Astrocyte (in vitro differentiated cells and primary cell): ENCODE measurements at regions not wholly inside any gene's neighbourhood (a gene's known extent, or its start where the extent isn't known, plus 50 kb on each side); places are given as distances from the start of the nearest gene placed in this dataset.

Experiments
- DNase-seq: peaks from one replicate; pipeline ENCODE4 v3.0.0-alpha.2; 2010; ENCODE audit warnings: low read depth
- FAIRE-seq: peaks from 2 replicates; lab custom pipeline; 2011; peaks lifted over from hg19 to GRCh38; lab: Jason Lieb, UNC
- H2AFZ ChIP-seq: 2 replicates; pipeline ENCODE4 v1.6.0; 2012; ENCODE audit warnings: low read depth, low read length, inconsistent platforms
- H3K27ac ChIP-seq: 2 replicates; pipeline ENCODE4 v1.5.1; 2011; ENCODE audit warnings: low read depth, low read length, inconsistent platforms
- H3K27me3 ChIP-seq: 2 replicates; pipeline ENCODE4 v1.6.0; 2011; ENCODE audit warnings: low read length, inconsistent platforms; ENCODE audit not compliant: insufficient read depth
- H3K36me3 ChIP-seq: 2 replicates; pipeline ENCODE4 v1.5.1; 2011; ENCODE audit warnings: low read length, inconsistent platforms; ENCODE audit not compliant: insufficient read depth
- H3K4me1 ChIP-seq: 2 replicates; pipeline ENCODE4 v1.5.1; 2011; ENCODE audit warnings: low read length, inconsistent platforms; ENCODE audit not compliant: insufficient read depth
- H3K4me2 ChIP-seq: 2 replicates; pipeline ENCODE4 v1.6.0; 2012; ENCODE audit warnings: low read length, inconsistent platforms
- H3K4me3 ChIP-seq: 2 replicates; pipeline ENCODE4 v1.5.1; 2011; ENCODE audit warnings: low read depth, mild to moderate bottlenecking, low read length, inconsistent platforms; ENCODE audit not compliant: insufficient read depth
- H3K79me2 ChIP-seq: 2 replicates; pipeline ENCODE4 v1.6.0; 2012; ENCODE audit warnings: mild to moderate bottlenecking, low read length, inconsistent platforms; ENCODE audit not compliant: insufficient read depth
- H3K9ac ChIP-seq: 2 replicates; pipeline ENCODE4 v1.6.0; 2012; ENCODE audit warnings: mild to moderate bottlenecking, low read length, inconsistent platforms
- H3K9me3 ChIP-seq: 2 replicates; pipeline ENCODE4 v1.5.1; 2012; ENCODE audit warnings: low read depth, mild to moderate bottlenecking, low read length, inconsistent platforms; ENCODE audit not compliant: insufficient read depth
- H4K20me1 ChIP-seq: 2 replicates; pipeline ENCODE4 v1.6.0; 2012; ENCODE audit warnings: low read length, inconsistent platforms; ENCODE audit not compliant: insufficient read depth
- H3K27ac Mint-ChIP-seq: one replicate; pipeline ENCODE4 v1.8.0; 2021; ENCODE audit warnings: mild to moderate bottlenecking, mixed read lengths; ENCODE audit not compliant: unreplicated experiment
- H3K27me3 Mint-ChIP-seq: one replicate; pipeline ENCODE4 v1.8.0; 2021; ENCODE audit warnings: low read depth, mixed read lengths; ENCODE audit not compliant: unreplicated experiment
- H3K36me3 Mint-ChIP-seq: one replicate; pipeline ENCODE4 v1.8.0; 2021; ENCODE audit warnings: low read depth, mixed read lengths; ENCODE audit not compliant: unreplicated experiment
- H3K4me1 Mint-ChIP-seq: one replicate; pipeline ENCODE4 v1.8.0; 2021; ENCODE audit warnings: low read depth, mixed read lengths; ENCODE audit not compliant: unreplicated experiment
- H3K4me3 Mint-ChIP-seq: one replicate; pipeline ENCODE4 v1.8.0; 2021; ENCODE audit warnings: mild to moderate bottlenecking, moderate library complexity, mixed read lengths; ENCODE audit not compliant: unreplicated experiment
- H3K9me3 Mint-ChIP-seq: one replicate; pipeline ENCODE4 v1.8.0; 2021; ENCODE audit warnings: mild to moderate bottlenecking, mixed read lengths; ENCODE audit not compliant: unreplicated experiment
- EZH2 ChIP-seq: IDR thresholded peaks from 2 replicates; pipeline ENCODE4 v1.6.1; 2012; ENCODE audit warnings: mild to moderate bottlenecking, low read length, inconsistent platforms; ENCODE audit not compliant: insufficient read depth
- TF ChIP-seq, protein P1 (sequence below): IDR thresholded peaks from 2 replicates; pipeline ENCODE4 v1.5.1; 2011; ENCODE audit warnings: low read depth, mild to moderate bottlenecking, inconsistent platforms, low read length, moderate library complexity; ENCODE audit not compliant: insufficient read depth

DNA sequence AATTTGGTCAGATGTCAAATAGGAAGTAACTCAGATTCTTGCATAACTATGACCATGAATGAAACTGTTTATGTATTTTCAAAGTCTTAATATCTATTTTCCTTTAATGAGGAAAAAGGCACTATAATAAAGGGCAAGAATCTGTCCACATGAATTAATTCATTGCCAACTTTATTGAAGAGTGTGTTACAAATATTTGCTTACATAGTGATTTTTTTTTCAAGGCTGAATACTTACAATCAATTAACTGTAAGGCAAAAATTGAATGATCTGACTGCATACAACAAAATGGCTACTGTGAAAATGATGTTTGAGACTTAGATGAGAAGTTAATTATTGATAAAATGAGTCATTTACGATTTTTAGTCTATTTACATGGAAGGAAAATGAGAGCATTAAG is 475.0 kb downstream of the DNAJB9 start:
- Mint-ChIP-seq H3K4me1 (no peaks in the 10 kb centered on the region), H3K9me3 (peaks cover 5% of the 10 kb centered on the region), H3K27me3 (no peaks in the 10 kb centered on the region), H3K36me3 (no peaks in the 10 kb centered on the region), H3K27ac (no peak overlapping the region), H3K4me3 (no peak overlapping the region)
- Histone ChIP-seq H3K4me2 (no peak overlapping the region), H3K79me2 (no peaks in the 10 kb centered on the region), H3K36me3 (no peaks in the 10 kb centered on the region), H3K9ac (no peak overlapping the region), H2AFZ (no peak overlapping the region), H4K20me1 (no peaks in the 10 kb centered on the region), H3K27me3 (no peaks in the 10 kb centered on the region), H3K9me3 (no peaks in the 10 kb centered on the region), H3K27ac (no peak overlapping the region), H3K4me3 (no peak overlapping the region), H3K4me1 (no peaks in the 10 kb centered on the region)
- no peak for FAIRE-seq
- no peak for DNase-seq
- TF ChIP-seq, protein P1, sequence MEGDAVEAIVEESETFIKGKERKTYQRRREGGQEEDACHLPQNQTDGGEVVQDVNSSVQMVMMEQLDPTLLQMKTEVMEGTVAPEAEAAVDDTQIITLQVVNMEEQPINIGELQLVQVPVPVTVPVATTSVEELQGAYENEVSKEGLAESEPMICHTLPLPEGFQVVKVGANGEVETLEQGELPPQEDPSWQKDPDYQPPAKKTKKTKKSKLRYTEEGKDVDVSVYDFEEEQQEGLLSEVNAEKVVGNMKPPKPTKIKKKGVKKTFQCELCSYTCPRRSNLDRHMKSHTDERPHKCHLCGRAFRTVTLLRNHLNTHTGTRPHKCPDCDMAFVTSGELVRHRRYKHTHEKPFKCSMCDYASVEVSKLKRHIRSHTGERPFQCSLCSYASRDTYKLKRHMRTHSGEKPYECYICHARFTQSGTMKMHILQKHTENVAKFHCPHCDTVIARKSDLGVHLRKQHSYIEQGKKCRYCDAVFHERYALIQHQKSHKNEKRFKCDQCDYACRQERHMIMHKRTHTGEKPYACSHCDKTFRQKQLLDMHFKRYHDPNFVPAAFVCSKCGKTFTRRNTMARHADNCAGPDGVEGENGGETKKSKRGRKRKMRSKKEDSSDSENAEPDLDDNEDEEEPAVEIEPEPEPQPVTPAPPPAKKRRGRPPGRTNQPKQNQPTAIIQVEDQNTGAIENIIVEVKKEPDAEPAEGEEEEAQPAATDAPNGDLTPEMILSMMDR: no peak
- no peak for TF ChIP-seq EZH2

DNA sequence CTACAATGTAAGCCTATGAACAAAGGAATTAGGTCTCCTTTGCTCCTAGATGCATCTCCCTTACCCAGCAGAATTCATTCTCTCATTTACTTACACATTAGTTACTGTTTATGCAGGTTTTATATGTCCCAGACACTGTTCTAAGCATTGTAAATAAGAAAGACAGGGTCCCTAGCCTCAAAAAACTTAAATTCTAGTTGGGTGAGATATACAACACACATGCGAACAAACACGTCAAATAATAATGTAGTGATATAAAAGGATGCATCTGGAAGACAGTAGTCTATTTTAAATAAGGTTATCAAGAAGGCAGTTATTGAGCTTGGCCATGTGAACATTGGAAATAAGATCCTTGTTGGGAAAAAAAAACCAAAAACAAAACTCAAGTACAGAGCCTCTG is 479.7 kb downstream of the DNAJB9 start:
- Mint-ChIP-seq H3K9me3 (no peaks in the 10 kb centered on the region), H3K27me3 (peaks cover 1% of the 10 kb centered on the region), H3K27ac (no peak overlapping the region), H3K4me3 (no peak overlapping the region), H3K4me1 (no peaks in the 10 kb centered on the region), H3K36me3 (no peaks in the 10 kb centered on the region)
- H4K20me1 ChIP-seq: no peaks in the 10 kb centered on the region
- no peaks in the 10 kb centered on the region for H3K36me3 ChIP-seq
- no peaks in the 10 kb centered on the region for H3K9me3 ChIP-seq
- TF ChIP-seq, protein P1: no peak
- TF ChIP-seq EZH2: no peak
- no peak overlapping the region for H2AFZ ChIP-seq
- no peaks in the 10 kb centered on the region for H3K27me3 ChIP-seq
- H3K79me2 ChIP-seq: no peaks in the 10 kb centered on the region
- H3K27ac ChIP-seq: no peak overlapping the region
- no peak overlapping the region for H3K4me3 ChIP-seq
- H3K9ac ChIP-seq: no peak overlapping the region
- DNase-seq (no peak), FAIRE-seq (no peak)
- H3K4me1 ChIP-seq: no peaks in the 10 kb centered on the region
- no peak overlapping the region for H3K4me2 ChIP-seq

DNA sequence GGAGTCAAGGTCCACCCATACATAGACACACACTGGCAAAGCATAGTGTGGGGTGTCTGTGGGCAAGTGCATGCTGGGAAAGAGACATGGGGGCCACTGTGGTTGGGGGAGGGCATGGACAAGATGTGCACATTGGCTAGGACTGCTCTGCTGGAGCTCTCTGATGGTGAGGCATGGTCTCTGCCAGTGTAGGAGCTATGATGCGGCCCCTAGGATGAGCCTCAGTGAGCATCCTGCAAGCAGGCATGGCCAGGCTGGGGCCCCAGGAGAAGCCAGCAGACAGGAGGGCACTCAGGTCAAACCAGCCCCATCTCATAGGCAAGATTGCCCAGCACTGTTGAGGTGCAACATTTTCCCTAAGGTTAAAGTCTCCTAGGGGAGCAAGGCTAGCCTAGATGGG is 489.4 kb downstream of the DNAJB9 start:
- Histone ChIP-seq H3K4me3 (no peak overlapping the region), H4K20me1 (no peaks in the 10 kb centered on the region), H3K27me3 (no peaks in the 10 kb centered on the region), H2AFZ (no peak overlapping the region), H3K9me3 (no peaks in the 10 kb centered on the region), H3K36me3 (no peaks in the 10 kb centered on the region), H3K4me1 (no peaks in the 10 kb centered on the region), H3K9ac (no peak overlapping the region), H3K79me2 (no peaks in the 10 kb centered on the region), H3K4me2 (no peak overlapping the region), H3K27ac (no peak overlapping the region)
- Mint-ChIP-seq H3K27me3 (no peaks in the 10 kb centered on the region), H3K4me1 (no peaks in the 10 kb centered on the region), H3K27ac (no peak overlapping the region), H3K9me3 (peaks cover 4% of the 10 kb centered on the region), H3K36me3 (no peaks in the 10 kb centered on the region), H3K4me3 (no peak overlapping the region)
- TF ChIP-seq EZH2: no peak
- TF ChIP-seq, protein P1: no peak
- DNase-seq: no peak
- FAIRE-seq: no peak
